Activated naive CD4-positive, alpha-beta T cell (primary cell): ENCODE measurements at regions not wholly inside any gene's neighbourhood (a gene's known extent, or its start where the extent isn't known, plus 50 kb on each side); places are given as distances from the start of the nearest gene placed in this dataset.

Source experiments
- DNase-seq, 4 experiments: peaks; one replicate each; lab custom pipeline; 2025; lab: John Stamatoyannopoulos, UW

- DNase-seq, result no peak
These were observed 309.3 kb downstream of the CASP12 start for GRCh38 chr11:104588970-104589369.

GRCh38 chr11:104588446-104588845 lies 309.8 kb downstream of the CASP12 start:
- DNase-seq, result no peak

GRCh38 chr11:104584823-104585222 lies 313.4 kb downstream of the CASP12 start:
- DNase-seq, result no peak

DNA sequence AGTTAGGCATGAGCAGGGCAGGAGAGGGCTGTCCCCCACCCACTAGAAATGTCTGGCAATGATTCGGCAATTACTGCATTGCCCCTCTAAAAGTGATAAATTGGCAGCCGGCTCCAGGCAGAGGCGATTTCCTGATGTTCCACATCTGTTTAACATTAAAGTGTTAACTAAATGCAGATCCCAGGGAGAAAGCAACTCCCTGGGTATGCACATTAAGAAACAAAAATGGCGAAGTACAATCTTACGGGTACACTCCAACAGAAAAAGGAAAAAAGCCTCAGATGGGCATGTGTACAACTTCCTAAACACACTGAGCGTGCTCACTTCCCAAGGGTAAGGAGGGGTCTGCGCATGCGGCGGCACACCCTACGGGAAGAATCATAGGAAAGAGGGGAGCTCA lies 314.4 kb downstream of the CASP12 start:
- DNase-seq, result no peak

DNA sequence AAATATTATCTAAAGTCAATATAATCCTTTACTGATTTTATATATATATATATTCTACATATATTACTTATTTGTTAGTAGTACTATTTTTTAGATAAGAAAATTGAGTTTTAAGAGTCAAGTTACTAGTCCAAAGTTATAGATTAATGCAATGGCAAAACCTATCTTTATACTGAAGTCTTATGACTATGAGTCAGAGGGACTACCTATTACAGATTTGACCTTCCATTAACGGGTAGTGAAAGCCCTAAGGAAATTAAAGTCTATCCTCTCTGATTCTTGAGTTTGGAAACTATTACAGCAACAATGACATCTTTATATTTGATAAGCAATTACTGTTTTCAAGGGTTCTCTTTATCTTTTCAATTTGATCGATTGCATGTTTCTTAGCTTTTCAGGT lies 315.8 kb downstream of the CASP12 start:
- no peak for DNase-seq

DNA sequence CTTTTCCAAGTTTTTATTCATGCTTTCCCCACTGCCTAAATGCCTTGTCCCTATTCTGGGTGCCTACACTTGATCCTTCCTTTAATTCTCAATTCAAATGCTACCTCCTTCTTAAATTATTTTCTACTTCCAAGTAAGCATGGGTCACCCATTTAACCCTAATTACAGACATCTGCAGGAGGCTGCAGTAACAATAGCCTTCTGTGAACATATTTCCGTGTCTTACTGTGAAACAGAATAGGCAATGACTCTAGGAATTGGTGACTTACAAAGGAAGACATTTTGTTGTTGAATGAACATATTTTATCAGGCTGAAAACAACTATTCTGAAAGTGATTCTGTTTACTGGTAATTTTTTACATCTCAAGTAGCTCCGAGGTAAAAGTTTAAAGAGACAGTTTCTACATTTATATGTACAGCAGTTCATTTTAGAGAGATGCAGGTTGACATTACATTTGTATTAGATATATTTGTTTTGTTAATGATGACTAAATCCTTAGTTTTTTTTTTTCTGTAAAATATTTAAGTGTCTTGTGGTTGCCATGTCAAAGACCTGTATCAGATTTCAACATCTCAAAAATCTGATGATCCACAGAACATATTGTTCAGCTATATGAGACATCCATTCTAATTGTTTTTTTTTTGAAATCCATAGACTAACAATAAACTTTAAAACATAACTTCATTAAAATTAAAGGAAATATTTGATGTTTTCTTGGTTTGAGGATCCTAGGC lies 316.8 kb downstream of the CASP12 start:
- no peak for DNase-seq

DNA sequence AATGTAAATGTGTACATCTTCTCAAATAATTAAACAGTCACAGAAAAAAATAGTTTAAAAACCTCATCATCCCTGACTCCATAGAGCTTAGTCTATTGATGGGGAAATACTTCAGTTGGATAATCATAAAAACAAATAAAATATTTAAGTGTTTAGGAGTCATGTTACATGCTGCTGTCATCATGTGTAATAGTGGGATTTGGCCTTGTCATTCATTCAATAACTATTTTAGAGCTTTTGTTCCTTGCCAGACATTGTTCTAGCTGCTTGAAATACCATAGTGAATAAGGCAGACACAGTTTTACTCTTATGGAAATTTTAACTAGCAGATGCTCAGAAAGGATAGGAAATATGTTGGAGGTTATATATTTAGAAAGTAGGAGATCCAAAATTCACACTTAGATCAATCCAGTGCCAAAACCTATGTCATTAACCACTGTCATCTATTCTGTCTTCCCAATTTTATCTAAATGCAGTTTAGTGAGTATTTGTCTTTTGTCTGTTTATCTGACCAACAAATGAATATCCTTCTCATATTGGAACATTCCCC lies 324.7 kb downstream of the CASP12 start:
- no peak for DNase-seq

DNA sequence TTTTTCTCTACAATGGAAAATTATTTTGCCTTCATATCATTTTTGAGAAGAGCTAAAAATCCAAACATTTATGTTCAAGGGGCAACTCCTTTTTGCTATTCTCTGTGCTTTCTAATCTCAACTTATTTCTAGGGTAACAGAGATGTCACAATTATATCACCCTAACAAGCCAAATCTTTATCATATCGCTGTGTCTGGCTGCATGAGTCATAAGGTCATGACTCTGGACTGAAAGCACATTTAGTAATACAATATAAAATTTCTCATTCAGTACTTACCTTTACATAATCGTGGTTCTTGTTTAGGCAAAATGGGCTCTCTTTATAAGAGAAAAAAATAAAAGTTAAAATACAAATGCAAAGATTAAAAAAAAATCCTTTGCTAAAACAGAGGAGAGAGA lies 326.0 kb downstream of the CASP12 start:
- DNase-seq, result no peak

GRCh38 chr11:104570078-104570701 lies 328.1 kb downstream of the CASP12 start:
- no peak for DNase-seq

GRCh38 chr11:104565583-104565961 lies 332.7 kb downstream of the CASP12 start:
- DNase-seq, result no peak

DNA sequence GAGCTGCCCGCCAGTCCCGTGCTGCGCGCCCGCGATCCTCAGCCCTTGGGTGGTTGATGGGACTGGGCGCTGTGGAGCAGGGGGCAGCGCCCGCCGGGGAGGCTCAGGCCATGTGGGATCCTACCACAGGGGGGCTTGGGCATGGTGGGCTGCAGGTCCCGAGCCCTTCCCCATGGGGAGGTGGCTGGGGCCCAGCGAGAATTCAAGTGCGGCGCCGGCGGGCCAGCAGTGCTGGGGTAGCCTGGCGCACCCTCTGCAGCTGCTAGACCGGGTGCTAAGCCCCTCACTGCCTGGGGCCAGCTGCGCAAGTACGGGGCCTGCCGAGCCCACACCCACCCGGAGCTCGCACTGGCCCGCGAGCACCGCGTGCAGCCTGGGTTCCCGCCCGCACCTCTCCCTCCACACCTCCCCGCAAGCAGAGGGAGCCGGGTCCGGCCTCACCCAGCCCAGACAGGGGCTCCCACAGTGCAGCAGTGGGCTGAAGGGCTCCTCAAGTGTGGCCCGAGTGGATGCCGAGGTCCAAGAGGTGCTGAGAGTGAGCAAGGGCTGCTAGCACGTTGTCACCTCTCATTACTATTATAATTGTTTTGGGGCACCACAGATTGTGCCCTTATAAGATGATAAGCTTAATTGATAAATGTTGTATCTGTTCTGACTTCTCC lies 333.2 kb downstream of the CASP12 start:
- DNase-seq, result no peak

GRCh38 chr11:104556606-104557301 lies 341.5 kb downstream of the CASP12 start:
- no peak for DNase-seq

DNA sequence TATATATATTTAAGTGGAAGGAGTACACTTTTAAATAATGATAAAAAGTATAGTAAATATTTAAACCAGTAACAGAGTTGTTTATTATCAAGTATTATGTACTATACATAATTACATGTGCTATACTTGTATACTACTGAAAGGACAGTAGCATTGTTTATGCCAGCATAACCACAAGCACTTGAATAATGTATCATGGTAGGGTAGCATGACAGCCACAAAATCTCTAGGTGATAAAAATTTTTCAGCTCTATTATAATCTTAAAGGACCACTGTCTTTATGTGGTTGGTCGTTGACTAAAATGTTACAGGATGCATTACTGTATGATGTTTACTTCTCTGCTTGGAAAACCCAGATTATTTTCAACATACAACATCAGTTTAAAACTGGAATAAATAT lies 349.2 kb downstream of the CASP12 start:
- no peak for DNase-seq

DNA sequence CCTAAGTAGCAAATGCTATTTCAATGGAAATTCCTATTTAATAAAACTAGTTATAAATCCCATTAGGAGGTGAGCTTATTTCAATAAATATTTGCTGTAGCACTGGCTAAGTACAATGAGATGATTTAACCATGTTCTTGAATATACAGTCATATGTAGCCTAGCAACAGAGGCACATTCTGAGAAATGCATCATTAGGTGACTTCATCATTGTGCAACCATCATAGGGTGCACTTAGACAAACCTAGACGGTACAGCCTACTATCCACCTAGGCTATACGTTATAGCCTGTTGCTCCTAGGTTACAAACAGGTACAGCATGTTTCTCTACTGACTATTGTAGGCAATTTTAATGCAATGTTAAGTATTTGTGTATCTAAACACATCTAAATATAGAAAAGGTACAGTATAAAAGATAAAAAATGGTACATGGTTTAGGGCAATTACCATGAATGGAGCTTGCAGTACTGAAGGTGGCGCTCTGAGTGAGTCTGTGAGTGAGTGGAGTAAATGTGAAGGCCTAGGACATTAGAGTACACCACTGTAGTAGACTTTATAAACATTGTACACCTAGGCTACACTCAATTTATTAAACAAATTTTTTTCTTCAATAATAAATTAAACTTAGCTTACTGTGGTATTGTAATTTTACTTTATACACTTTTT lies 350.1 kb downstream of the CASP12 start:
- DNase-seq, result no peak

DNA sequence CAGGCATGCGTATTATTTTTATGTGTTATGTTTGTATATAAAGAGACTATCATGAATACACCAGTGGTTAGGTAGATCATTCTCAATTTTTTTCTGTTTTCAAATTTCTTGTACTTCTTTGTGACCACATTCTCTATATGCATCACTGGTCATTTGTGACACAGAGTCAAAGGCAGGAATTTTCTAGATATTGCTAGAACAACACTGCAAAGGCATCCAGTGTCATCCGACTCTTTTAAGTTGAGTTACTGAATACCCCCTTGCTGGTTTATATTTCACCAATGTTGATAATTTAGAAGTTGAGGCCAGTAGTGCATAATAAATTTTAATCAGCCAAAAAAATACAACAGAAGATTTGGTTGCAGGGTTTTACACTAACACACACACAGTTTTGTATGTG lies 351.8 kb downstream of the CASP12 start:
- DNase-seq, result no peak

- DNase-seq, result no peak
These were observed 356.6 kb downstream of the CASP12 start for GRCh38 chr11:104541701-104542100.

- no peak for DNase-seq
These were observed 359.9 kb downstream of the CASP12 start for GRCh38 chr11:104538313-104538712.

DNA sequence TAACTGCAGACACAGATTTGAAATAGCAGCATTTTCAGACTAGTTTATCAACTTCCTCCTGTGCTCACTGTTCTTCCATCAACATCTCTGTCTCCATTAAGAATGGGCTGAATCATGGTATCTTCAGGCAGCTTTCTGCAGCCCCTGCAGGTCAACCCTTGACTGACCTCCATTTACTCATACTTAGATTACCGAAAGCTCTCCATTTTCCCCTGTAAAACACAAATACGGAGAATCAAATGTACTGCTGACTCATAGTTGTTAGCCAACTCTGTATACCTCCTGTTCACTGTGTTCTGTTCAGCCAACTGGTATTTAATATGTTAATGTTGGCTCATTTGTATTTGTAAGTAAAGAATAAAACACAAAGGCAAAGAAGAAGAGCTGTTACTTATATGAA lies 364.0 kb downstream of the CASP12 start:
- no peak for DNase-seq

- DNase-seq, result no peak
These were observed 366.4 kb downstream of the CASP12 start for GRCh38 chr11:104531894-104532293.

- no peak for DNase-seq
These were observed 367.1 kb upstream of the PDGFD start for GRCh38 chr11:104531075-104531474.

GRCh38 chr11:104529906-104530305 lies 366.0 kb upstream of the PDGFD start:
- no peak for DNase-seq

- DNase-seq, result no peak
These were observed 365.3 kb upstream of the PDGFD start for GRCh38 chr11:104529213-104529612.
